ENCODE measurements at regions not wholly inside any gene's neighbourhood (a gene's known extent, or its start where the extent isn't known, plus 50 kb on each side); places are given as distances from the start of the nearest gene placed in this dataset.

DNA sequence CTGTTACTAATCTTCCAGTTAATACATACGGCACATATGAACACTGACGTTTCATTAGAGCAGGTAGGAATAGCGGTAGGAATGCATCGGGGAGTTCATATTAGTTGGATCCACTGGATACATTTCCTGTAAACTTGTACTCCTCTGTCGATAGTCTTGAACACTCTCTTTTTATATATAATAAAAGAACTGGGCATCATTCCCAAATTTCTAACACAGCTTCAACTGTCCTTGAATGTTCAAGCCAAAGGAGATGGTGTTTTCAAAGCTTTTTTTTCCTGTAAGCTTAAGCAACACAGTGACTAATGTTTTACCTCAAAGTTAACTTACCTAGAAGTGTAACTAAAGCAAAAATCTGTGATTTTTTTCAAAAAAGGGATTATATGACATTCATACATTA is 195.3 kb downstream of the UTRN start:
- CTCF ChIA-PET: no interaction called here
- Histone ChIP-seq H3K9me3 (ENCODE audit: low read depth, low read length, poor library complexity, severe bottlenecking) (no peaks in the 10 kb centered on the region), H3K4me1 (ENCODE audit: insufficient read depth, low read length, poor library complexity, severe bottlenecking) (no peaks in the 10 kb centered on the region), H3K27ac (ENCODE audit: low read depth, low read length, poor library complexity, severe bottlenecking) (no peak overlapping the region), H3K27me3 (replicated peaks; ENCODE audit: insufficient read depth, low read depth, low read length, poor library complexity) (no peaks in the 10 kb centered on the region), H3K36me3 (ENCODE audit: insufficient read depth, low read length, poor library complexity, severe bottlenecking) (no peaks in the 10 kb centered on the region), H3K4me3 (ENCODE audit: low read depth, low read length, poor library complexity, severe bottlenecking) (no peak overlapping the region)
- TF ChIP-seq EZH2 (IDR thresholded peaks at IDR 0.05; ENCODE audit: borderline replicate concordance, low read depth, low read length, poor library complexity, severe bottlenecking): no peak
- TF ChIP-seq, protein P1, sequence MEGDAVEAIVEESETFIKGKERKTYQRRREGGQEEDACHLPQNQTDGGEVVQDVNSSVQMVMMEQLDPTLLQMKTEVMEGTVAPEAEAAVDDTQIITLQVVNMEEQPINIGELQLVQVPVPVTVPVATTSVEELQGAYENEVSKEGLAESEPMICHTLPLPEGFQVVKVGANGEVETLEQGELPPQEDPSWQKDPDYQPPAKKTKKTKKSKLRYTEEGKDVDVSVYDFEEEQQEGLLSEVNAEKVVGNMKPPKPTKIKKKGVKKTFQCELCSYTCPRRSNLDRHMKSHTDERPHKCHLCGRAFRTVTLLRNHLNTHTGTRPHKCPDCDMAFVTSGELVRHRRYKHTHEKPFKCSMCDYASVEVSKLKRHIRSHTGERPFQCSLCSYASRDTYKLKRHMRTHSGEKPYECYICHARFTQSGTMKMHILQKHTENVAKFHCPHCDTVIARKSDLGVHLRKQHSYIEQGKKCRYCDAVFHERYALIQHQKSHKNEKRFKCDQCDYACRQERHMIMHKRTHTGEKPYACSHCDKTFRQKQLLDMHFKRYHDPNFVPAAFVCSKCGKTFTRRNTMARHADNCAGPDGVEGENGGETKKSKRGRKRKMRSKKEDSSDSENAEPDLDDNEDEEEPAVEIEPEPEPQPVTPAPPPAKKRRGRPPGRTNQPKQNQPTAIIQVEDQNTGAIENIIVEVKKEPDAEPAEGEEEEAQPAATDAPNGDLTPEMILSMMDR (conservative IDR thresholded peaks at IDR 0.05; ENCODE audit: low read depth, low read length): no peak
- DNase-seq (ENCODE audit: low spot score): no peak
- intact Hi-C loops (cut with micrococcal nuclease; ENCODE audit: unreplicated experiment): loop anchor here (5.0 to 10.0 kb wide), 2 partner anchors 196 to 903 kb away; partner anchors contain the start of gene UTRN
- POLR2A ChIA-PET (ENCODE audit: low non-redundant PET): interaction anchor here (0.7 kb wide), 1 partner anchor 187 kb away, joined by 5 read pairs; no protein-coding TSS in a partner anchor
- BruUV-seq (replicated peaks): no TSS peak

- Histone ChIP-seq H3K27me3 (replicated peaks; ENCODE audit: insufficient read depth, low read depth, low read length, poor library complexity) (no peaks in the 10 kb centered on the region), H3K4me3 (ENCODE audit: low read depth, low read length, poor library complexity, severe bottlenecking) (no peak overlapping the region), H3K27ac (ENCODE audit: low read depth, low read length, poor library complexity, severe bottlenecking) (no peak overlapping the region), H3K4me1 (ENCODE audit: insufficient read depth, low read length, poor library complexity, severe bottlenecking) (no peaks in the 10 kb centered on the region), H3K36me3 (ENCODE audit: insufficient read depth, low read length, poor library complexity, severe bottlenecking) (no peaks in the 10 kb centered on the region), H3K9me3 (ENCODE audit: low read depth, low read length, poor library complexity, severe bottlenecking) (no peaks in the 10 kb centered on the region)
- TF ChIP-seq EZH2 (IDR thresholded peaks at IDR 0.05; ENCODE audit: borderline replicate concordance, low read depth, low read length, poor library complexity, severe bottlenecking): no peak
- POLR2A ChIA-PET (ENCODE audit: low non-redundant PET): interaction anchor here (0.6 kb wide), 1 partner anchor 197 kb away, joined by 3 read pairs; no protein-coding TSS in a partner anchor
- no peak for DNase-seq (ENCODE audit: low spot score)
- BruUV-seq (replicated peaks): no TSS peak
- CTCF ChIA-PET: interaction anchor here (0.6 to 1.5 kb wide), 3 partner anchors 263 to 731 kb away, joined by 3 to 5 read pairs (median 5); no protein-coding TSS in a partner anchor
- intact Hi-C loops (cut with micrococcal nuclease; ENCODE audit: unreplicated experiment): loop anchor here (5.0 to 10.0 kb wide), 2 partner anchors 197 to 904 kb away; partner anchors contain the start of gene UTRN
These were observed 196.4 kb downstream of the UTRN start for GRCh38 chr6:144481527-144481926.

GRCh38 chr6:144482142-144482541 is 197.0 kb downstream of the UTRN start:
- H3K27ac ChIP-seq (ENCODE audit: low read depth, low read length, poor library complexity, severe bottlenecking): no peak overlapping the region
- no peaks in the 10 kb centered on the region for H3K4me1 ChIP-seq (ENCODE audit: insufficient read depth, low read length, poor library complexity, severe bottlenecking)
- no peaks in the 10 kb centered on the region for H3K9me3 ChIP-seq (ENCODE audit: low read depth, low read length, poor library complexity, severe bottlenecking)
- POLR2A ChIA-PET (ENCODE audit: low non-redundant PET): interaction anchor here (0.6 kb wide), 1 partner anchor 198 kb away, joined by 3 read pairs; no protein-coding TSS in a partner anchor
- no peaks in the 10 kb centered on the region for H3K36me3 ChIP-seq (ENCODE audit: insufficient read depth, low read length, poor library complexity, severe bottlenecking)
- no peak overlapping the region for H3K4me3 ChIP-seq (ENCODE audit: low read depth, low read length, poor library complexity, severe bottlenecking)
- no peaks in the 10 kb centered on the region for H3K27me3 ChIP-seq (replicated peaks; ENCODE audit: insufficient read depth, low read depth, low read length, poor library complexity)
- DNase-seq (ENCODE audit: low spot score): peak; percentile 86
- TF ChIP-seq, protein P1 (conservative IDR thresholded peaks at IDR 0.05; ENCODE audit: low read depth, low read length): peak; percentile 80
- no peak for TF ChIP-seq EZH2 (IDR thresholded peaks at IDR 0.05; ENCODE audit: borderline replicate concordance, low read depth, low read length, poor library complexity, severe bottlenecking)
- BruUV-seq (replicated peaks): no TSS peak
- intact Hi-C loops (cut with micrococcal nuclease; ENCODE audit: unreplicated experiment): loop anchor here (1.0 to 10.0 kb wide), 4 partner anchors 197 to 905 kb away; partner anchors contain the start of gene UTRN
- CTCF ChIA-PET: interaction anchor here (0.6 to 1.5 kb wide), 6 partner anchors 14 to 731 kb away, joined by 3 to 8 read pairs (median 4); no protein-coding TSS in a partner anchor
